Ovary (tissue), 3 donors: ENCODE measurements at regions not wholly inside any gene's neighbourhood (a gene's known extent, or its start where the extent isn't known, plus 50 kb on each side); places are given as distances from the start of the nearest gene placed in this dataset.

Experiments
- CTCF ChIP-seq, 3 donors: fragments of 450-650 bp in 2 of 3; fragments of 200-600 bp in 1 of 3; IDR thresholded peaks; one replicate each; pipeline versions ENCODE4 v1.5.1 to v1.8.0; 2016 to 2022; ENCODE audit warnings: antibody characterized with exemption in 3 of 3, mild to moderate bottlenecking in 1 of 3
- EP300 ChIP-seq: sonication (generic); formaldehyde crosslinking; IDR thresholded peaks from one replicate; pipeline ENCODE4 v1.6.1; 2017; ENCODE audit warnings: antibody characterized with exemption
- donor health status: DM: no; HTN: no; CAD: no.

- TF ChIP-seq CTCF (IDR thresholded peaks at IDR 0.05) (no peak), EP300 (no peak)
Observed at GRCh38 chr12:83190631-83191390, 504.1 kb downstream of the TMTC2 start.
